H1 (cell line): ENCODE measurements at regions not wholly inside any gene's neighbourhood (a gene's known extent, or its start where the extent isn't known, plus 50 kb on each side); places are given as distances from the start of the nearest gene placed in this dataset.

Experiments used
- CTCF ChIA-PET: fragments of 300-600 bp; sonication (Branson Sonifier 250); formaldehyde crosslinking; loops from one replicate; lab custom pipeline; 2021; ENCODE audit not compliant: partially characterized antibody; lab: Charles Lee
- POLR2A ChIA-PET: fragments of 300-600 bp; sonication (Branson Sonifier 250); formaldehyde crosslinking; loops from one replicate; lab custom pipeline; 2021; ENCODE audit warnings: inconsistent platforms; ENCODE audit not compliant: partially characterized antibody; lab: Charles Lee
- DNase-seq, 2 experiments: peaks; one replicate each; pipeline versions ENCODE4 v3.0.0 to v3.0.0-alpha.2; 2010 to 2022; ENCODE audit warnings: low spot score in 2 of 2, low read depth in 1 of 2, mixed read lengths in 1 of 2
- FAIRE-seq: peaks from 2 replicates; lab custom pipeline; 2011; peaks lifted over from hg19 to GRCh38; lab: Jason Lieb, UNC
- H2AFZ ChIP-seq: 2 replicates; pipeline ENCODE4 v1.8.1; 2012; ENCODE audit warnings: low read length, inconsistent platforms
- H2AK5ac ChIP-seq: 2 replicates; pipeline ENCODE4 v1.6.1; 2013; ENCODE audit warnings: low read depth, low read length
- H2BK120ac ChIP-seq: replicated peaks from 2 replicates; pipeline ENCODE3; 2013; ENCODE audit warnings: low read depth, low read length, inconsistent platforms
- H2BK12ac ChIP-seq: 2 replicates; pipeline ENCODE4 v1.6.1; 2013; ENCODE audit warnings: low read depth, low read length
- H2BK15ac ChIP-seq: 2 replicates; pipeline ENCODE4 v1.6.1; 2013; ENCODE audit warnings: low read length
- H2BK20ac ChIP-seq: 2 replicates; pipeline ENCODE4 v1.6.1; 2013; ENCODE audit warnings: low read length
- H2BK5ac ChIP-seq: 2 replicates; pipeline ENCODE4 v1.6.1; 2013; ENCODE audit warnings: low read depth, low read length
- H3K14ac ChIP-seq: 2 replicates; pipeline ENCODE4 v1.6.1; 2013; ENCODE audit warnings: inconsistent platforms; ENCODE audit not compliant: insufficient read length
- H3K18ac ChIP-seq: 2 replicates; pipeline ENCODE4 v1.6.1; 2013; ENCODE audit warnings: low read length; ENCODE audit errors: extremely low read depth
- H3K23ac ChIP-seq: 2 replicates; pipeline ENCODE4 v1.6.1; 2013; ENCODE audit warnings: inconsistent platforms; ENCODE audit not compliant: insufficient read length
- H3K23me2 ChIP-seq: 2 replicates; pipeline ENCODE4 v1.6.1; 2013; ENCODE audit warnings: low read depth, low read length
- H3K27ac ChIP-seq: 2 replicates; pipeline ENCODE4 v1.6.1; 2011; ENCODE audit warnings: low read depth, low read length, inconsistent platforms
- H3K27me3 ChIP-seq, 4 experiments: replicated peaks in 1 of 4; 1 replicate in 1 of 4; 2 replicates in 3 of 4; pipeline versions ENCODE4 v1.6.1 to v1.8.1; 2011 to 2013; ENCODE audit warnings: low read length in 3 of 4, mild to moderate bottlenecking in 3 of 4, inconsistent platforms in 2 of 4, mixed read lengths in 2 of 4, moderate library complexity in 1 of 4; ENCODE audit not compliant: control insufficient read depth in 3 of 4, insufficient read depth in 3 of 4; ENCODE audit errors: extremely low read depth in 1 of 4
- H3K36me3 ChIP-seq, 4 experiments: 2 replicates each; pipeline versions ENCODE4 v1.6.1 to v1.8.1; 2011 to 2013; ENCODE audit warnings: mild to moderate bottlenecking in 4 of 4, low read length in 3 of 4, moderate library complexity in 2 of 4, control low read depth in 1 of 4, inconsistent platforms in 1 of 4; ENCODE audit not compliant: insufficient read depth in 4 of 4, control insufficient read depth in 2 of 4
- H3K4ac ChIP-seq: replicated peaks from 2 replicates; pipeline ENCODE3; 2013; ENCODE audit warnings: low read length, low read depth, mixed read lengths, inconsistent platforms; ENCODE audit not compliant: insufficient read length
- H3K4me1 ChIP-seq, 4 experiments: replicated peaks in 1 of 4; 1 replicate in 1 of 4; 2 replicates in 3 of 4; pipeline versions ENCODE4 v1.6.1 to v1.8.1; 2011 to 2013; ENCODE audit warnings: low read length in 3 of 4, inconsistent platforms in 2 of 4, mixed read lengths in 1 of 4; ENCODE audit not compliant: insufficient read depth in 4 of 4, control insufficient read depth in 3 of 4
- H3K4me2 ChIP-seq, 2 experiments: 2 replicates each; pipeline versions ENCODE4 v1.6.1 to v1.8.1; 2011 to 2013; ENCODE audit warnings: low read depth in 2 of 2, low read length in 2 of 2, control low read depth in 1 of 2, inconsistent platforms in 1 of 2, mild to moderate bottlenecking in 1 of 2; ENCODE audit not compliant: insufficient read depth in 1 of 2
- H3K4me3 ChIP-seq, 4 experiments: fragments of 200-600, 300-600 bp in 1 of 4; sonication (generic), shearing (Covaris generic), sonication (Bioruptor Twin) in 1 of 4; 2 replicates each; pipeline versions ENCODE4 v1.5.1 to v1.8.1; 2011 to 2016; ENCODE audit warnings: low read length in 4 of 4, low read depth in 3 of 4, control low read depth in 2 of 4, inconsistent platforms in 2 of 4, mild to moderate bottlenecking in 2 of 4, mixed read lengths in 1 of 4, moderate library complexity in 1 of 4; ENCODE audit not compliant: insufficient read depth in 2 of 4; ENCODE audit errors: extremely low read depth in 1 of 4
- H3K56ac ChIP-seq: replicated peaks from 2 replicates; pipeline ENCODE3; 2013; ENCODE audit warnings: low read depth, mild to moderate bottlenecking, mixed read lengths, low read length, inconsistent platforms; ENCODE audit not compliant: insufficient read length
- H3K79me1 ChIP-seq: 2 replicates; pipeline ENCODE4 v1.6.1; 2013; ENCODE audit warnings: low read depth, low read length, control low read depth
- H3K79me2 ChIP-seq, 2 experiments: 2 replicates each; pipeline versions ENCODE4 v1.6.1 to v1.8.1; 2012 to 2013; ENCODE audit warnings: low read length in 2 of 2, mild to moderate bottlenecking in 2 of 2, inconsistent platforms in 1 of 2; ENCODE audit not compliant: insufficient read depth in 2 of 2, control insufficient read depth in 1 of 2
- H3K9ac ChIP-seq, 4 experiments: replicated peaks in 1 of 4; 1 replicate in 1 of 4; 2 replicates in 3 of 4; pipeline versions ENCODE4 v1.6.1 to v1.8.1; 2011 to 2013; ENCODE audit warnings: low read depth in 3 of 4, low read length in 3 of 4, control low read depth in 2 of 4, mild to moderate bottlenecking in 2 of 4, moderate library complexity in 2 of 4, inconsistent platforms in 1 of 4; ENCODE audit errors: extremely low read depth in 1 of 4
- H3K9me3 ChIP-seq, 2 experiments: 2 replicates each; pipeline versions ENCODE4 v1.6.1 to v1.8.1; 2012 to 2013; ENCODE audit warnings: mild to moderate bottlenecking in 2 of 2, moderate library complexity in 2 of 2, control low read depth in 1 of 2, inconsistent platforms in 1 of 2, low read depth in 1 of 2, low read length in 1 of 2, mixed read lengths in 1 of 2; ENCODE audit not compliant: insufficient read depth in 2 of 2
- H4K20me1 ChIP-seq, 2 experiments: replicated peaks in 1 of 2; 2 replicates each; pipeline versions ENCODE3 to v1.8.1; 2011 to 2013; ENCODE audit warnings: inconsistent platforms in 2 of 2, low read length in 2 of 2, mild to moderate bottlenecking in 1 of 2; ENCODE audit not compliant: insufficient read depth in 2 of 2, control insufficient read depth in 1 of 2
- H4K5ac ChIP-seq: 2 replicates; pipeline ENCODE4 v1.6.1; 2013; ENCODE audit warnings: low read length, low read depth, mixed read lengths, inconsistent platforms; ENCODE audit not compliant: insufficient read length
- H4K8ac ChIP-seq: 2 replicates; pipeline ENCODE4 v1.8.0; 2013; ENCODE audit warnings: mild to moderate bottlenecking, moderate library complexity, low read length, inconsistent platforms; ENCODE audit not compliant: insufficient read depth; ENCODE audit errors: extremely low read depth
- H4K91ac ChIP-seq: replicated peaks from 2 replicates; pipeline ENCODE3; 2013; ENCODE audit warnings: low read length, mixed read lengths, inconsistent platforms; ENCODE audit not compliant: insufficient read length
- CTCF ChIP-seq, 3 experiments: IDR thresholded peaks; 1 replicate in 2 of 3; 2 replicates in 1 of 3; pipeline versions ENCODE4 v1.5.1 to v1.6.1; 2011; ENCODE audit warnings: low read length in 3 of 3, mild to moderate bottlenecking in 3 of 3, inconsistent platforms in 2 of 3, low read depth in 1 of 3, moderate library complexity in 1 of 3; ENCODE audit not compliant: insufficient read depth in 1 of 3; ENCODE audit errors: control extremely low read depth in 1 of 3
- EZH2 ChIP-seq: fragments of 200-600 bp; sonication (generic); IDR thresholded peaks from 2 replicates; pipeline ENCODE4 v1.7.1; 2012; ENCODE audit warnings: low read depth, mild to moderate bottlenecking, moderate library complexity, low read length, inconsistent platforms; ENCODE audit not compliant: severe bottlenecking
- RAD21 ChIP-seq, 2 experiments: IDR thresholded peaks in 1 of 2; conservative IDR thresholded peaks in 1 of 2; 2 replicates each; pipeline ENCODE4 v1.6.1; 2011; ENCODE audit warnings: low read depth in 2 of 2, low read length in 2 of 2, improper control_type of control experiment in 1 of 2, inconsistent platforms in 1 of 2, mild to moderate bottlenecking in 1 of 2, moderate library complexity in 1 of 2
- WGBS, 2 experiments: shearing (Covaris generic) in 1 of 2; methylation state at CpG; one replicate each; pipeline versions ENCODE4 v1.1.6 to v1.1.7; 2013 to 2015; ENCODE audit warnings: low lambda C conversion rate in 2 of 2, mixed read lengths in 2 of 2, inconsistent platforms in 1 of 2, low coverage in 1 of 2, missing lambda C conversion rate in 1 of 2; ENCODE audit not compliant: insufficient replicate concordance in 2 of 2, insufficient coverage in 1 of 2, insufficient read length in 1 of 2; ENCODE audit errors: extremely low coverage in 1 of 2, missing lambda C conversion rate in 1 of 2; 5-methylcytosine and 5-hydroxymethylcytosine counted together

- Histone ChIP-seq H3K56ac (no peak overlapping the region), H3K36me3 (no peaks in the 10 kb centered on the region), H3K23me2 (no peaks in the 10 kb centered on the region), H2BK120ac (no peak overlapping the region), H3K9me3 (no peaks in the 10 kb centered on the region), H4K20me1 (no peaks in the 10 kb centered on the region), H2AFZ (no peak overlapping the region), H4K8ac (peak overlapping the region; percentile 8; the same call in 1 of the 2 replicates)
- WGBS, 2 experiments = 86% methylated on average over 10 of the region's 10 CpGs; no CpG with 5 or more reads in 1 of the 2 experiments
- no peak for TF ChIP-seq EZH2
- TF ChIP-seq RAD21 (IDR thresholded peaks at IDR 0.05 in 1 of 2, conservative IDR thresholded peaks at IDR 0.05 in 1 of 2; ENCODE audit: low read depth in 2 of 2, low read length in 2 of 2) = peak; percentile 45 to 60
- TF ChIP-seq CTCF (IDR thresholded peaks at IDR 0.05; ENCODE audit: control extremely low read depth in 1 of 3, insufficient read depth in 1 of 3, low read depth in 1 of 3, low read length in 3 of 3) = peak; percentile 26 to 44 (median 33); a peak in 3 of 4 replicates
- TF ChIP-seq, all 59 proteins: peak for 2
- Histone ChIP-seq H3K9ac (no peak overlapping the region), H2BK15ac (no peak overlapping the region), H3K4me1 (no peaks in the 10 kb centered on the region; a peak in 1 of 7 replicates), H3K4ac (no peak overlapping the region), H3K79me1 (no peaks in the 10 kb centered on the region), H4K5ac (no peak overlapping the region), H3K23ac (no peak overlapping the region), H3K27me3 (no peaks in the 10 kb centered on the region; a peak in 1 of 7 replicates), H2AK5ac (no peak overlapping the region), H2BK12ac (no peak overlapping the region), H3K14ac (no peak overlapping the region), H4K91ac (no peak overlapping the region), H2BK5ac (no peak overlapping the region), H3K27ac (no peak overlapping the region), H3K4me3 (no peak overlapping the region), H3K79me2 (no peaks in the 10 kb centered on the region), H2BK20ac (no peak overlapping the region), H3K4me2 (no peak overlapping the region), H3K18ac (no peak overlapping the region)
- ChIA-PET CTCF (interaction anchor here (0.8 to 1.1 kb wide), 3 partner anchors 12 to 650 kb away, joined by 3 to 4 read pairs (median 3); no protein-coding TSS in a partner anchor), POLR2A (no interaction called here)
- DNase-seq = no peak
- no peak for FAIRE-seq
Observed at GRCh38 chr22:47842119-47842518, 1079.7 kb downstream of the TBC1D22A start.
